CD4-positive, alpha-beta T cell (primary cell): ENCODE measurements at regions not wholly inside any gene's neighbourhood (a gene's known extent, or its start where the extent isn't known, plus 50 kb on each side); places are given as distances from the start of the nearest gene placed in this dataset.
"Not testable (repeated sequence)": the region's sequence is repeated elsewhere in the genome, so short reads cannot be mapped to it uniquely, and the experiment has no call there.

Experiments used
- ATAC-seq: fragments of 200-7000 bp; cut with Tn5 transposase; one replicate; pipeline ENCODE4 v1.10.0; 2022; ENCODE audit warnings: mild to moderate bottlenecking; ENCODE audit not compliant: poor library complexity
- CTCF ChIA-PET: fragments of 350-600 bp; sonication (Branson Sonifier 250); formaldehyde crosslinking; loops from one replicate; lab custom pipeline; 2021; ENCODE audit warnings: antibody characterized with exemption, inconsistent platforms; lab: Charles Lee
- POLR2A ChIA-PET: fragments of 350-600 bp; sonication (Branson Sonifier 250); formaldehyde crosslinking; loops from one replicate; lab custom pipeline; 2021; ENCODE audit warnings: antibody characterized with exemption, inconsistent platforms; lab: Charles Lee
- DNase-seq, 14 experiments: peaks; one replicate each; pipeline ENCODE4 v3.0.0-alpha.2; 2013 to 2020; ENCODE audit warnings: mixed read lengths in 2 of 14
- H3K27ac ChIP-seq, 2 donors: one replicate each; pipeline versions ENCODE4 v1.5.1 to v1.7.0; 2013; ENCODE audit warnings: low read length in 2 of 2, low read depth in 1 of 2, mild to moderate bottlenecking in 1 of 2
- H3K27me3 ChIP-seq, 2 experiments: 1 replicate in 1 of 2; 2 replicates in 1 of 2; pipeline versions ENCODE4 v1.6.1 to v1.7.0; 2013; ENCODE audit warnings: low read length in 2 of 2, control low read depth in 1 of 2, mild to moderate bottlenecking in 1 of 2, moderate library complexity in 1 of 2; ENCODE audit not compliant: insufficient read depth in 2 of 2, control insufficient read depth in 1 of 2
- H3K36me3 ChIP-seq: one replicate; pipeline ENCODE4 v1.6.1; 2013; ENCODE audit warnings: low read length, control low read depth; ENCODE audit not compliant: insufficient read depth
- H3K4me1 ChIP-seq: one replicate; pipeline ENCODE4 v1.6.1; 2013; ENCODE audit warnings: low read length, control low read depth; ENCODE audit not compliant: insufficient read depth
- H3K4me3 ChIP-seq: one replicate; pipeline ENCODE4 v1.5.1; 2013; ENCODE audit warnings: mild to moderate bottlenecking, low read length, moderate library complexity
- H3K9me3 ChIP-seq, 2 experiments: 1 replicate in 1 of 2; 2 replicates in 1 of 2; pipeline versions ENCODE4 v1.6.1 to v1.7.0; 2013; ENCODE audit warnings: low read length in 2 of 2, mild to moderate bottlenecking in 2 of 2, control low read depth in 1 of 2, moderate library complexity in 1 of 2; ENCODE audit not compliant: control insufficient read depth in 1 of 2, insufficient read depth in 1 of 2
- H3K27ac Mint-ChIP-seq: one replicate; pipeline ENCODE4 v1.8.0; 2020; ENCODE audit warnings: mixed read lengths
- H3K27me3 Mint-ChIP-seq: one replicate; pipeline ENCODE4 v1.8.0; 2021; ENCODE audit warnings: mixed read lengths
- H3K36me3 Mint-ChIP-seq: one replicate; pipeline ENCODE4 v1.8.0; 2021; ENCODE audit warnings: low read depth, mixed read lengths
- H3K4me1 Mint-ChIP-seq: one replicate; pipeline ENCODE4 v1.8.0; 2021; ENCODE audit warnings: low read depth, mixed read lengths
- H3K4me3 Mint-ChIP-seq: one replicate; pipeline ENCODE4 v1.8.0; 2020; ENCODE audit warnings: mild to moderate bottlenecking, mixed read lengths
- H3K9me3 Mint-ChIP-seq: one replicate; pipeline ENCODE4 v1.8.0; 2020; ENCODE audit warnings: mixed read lengths
- intact Hi-C, 2 experiments: fragments of 100-400 bp; cut with DNase I in 1 of 2; cut with micrococcal nuclease in 1 of 2; formaldehyde crosslinking; loops; one replicate each; pipeline versions ENCODE4 v1.15.1 to v1.9.0; 2023 to 2025; cut with DNase I, micrococcal nuclease
- TF ChIP-seq, protein P1 (sequence below): fragments of 200-600 bp; IDR thresholded peaks from one replicate; pipeline ENCODE4 v1.8.0; 2022; ENCODE audit warnings: antibody characterized with exemption, mild to moderate bottlenecking

DNA sequence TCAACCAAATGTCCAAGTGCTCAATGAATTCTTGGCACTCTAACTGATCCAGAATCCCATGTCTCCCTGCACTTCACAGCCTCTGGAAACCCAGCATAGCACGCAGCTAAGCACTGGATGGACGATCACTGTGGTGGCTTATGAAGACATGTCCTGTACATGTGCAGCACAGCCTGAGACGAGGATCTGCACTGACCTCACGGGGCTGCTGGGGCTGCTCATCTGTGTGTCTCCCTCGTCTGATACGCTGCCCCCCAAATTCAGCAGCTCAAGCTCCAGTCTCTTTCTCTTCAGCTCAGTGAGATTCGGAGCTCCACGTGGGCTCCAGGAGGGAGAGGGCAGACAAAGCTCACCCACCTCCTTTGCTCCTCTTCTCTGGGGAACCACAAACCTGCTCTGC lies 126.9 kb downstream of the CPZ start:
- no peak overlapping the region for H3K27ac ChIP-seq
- no peaks in the 10 kb centered on the region for H3K4me1 ChIP-seq
- Mint-ChIP-seq H3K9me3 (peaks cover 13% of the 10 kb centered on the region), H3K4me1 (no peaks in the 10 kb centered on the region), H3K4me3 (no peak overlapping the region), H3K27ac (no peak overlapping the region), H3K27me3 (no peaks in the 10 kb centered on the region), H3K36me3 (no peaks in the 10 kb centered on the region)
- intact Hi-C loops = no loop called here
- no peak for DNase-seq
- CTCF ChIA-PET = no interaction called here
- no peaks in the 10 kb centered on the region for H3K27me3 ChIP-seq
- POLR2A ChIA-PET = no interaction called here
- H3K4me3 ChIP-seq = no peak overlapping the region
- TF ChIP-seq, protein P1, sequence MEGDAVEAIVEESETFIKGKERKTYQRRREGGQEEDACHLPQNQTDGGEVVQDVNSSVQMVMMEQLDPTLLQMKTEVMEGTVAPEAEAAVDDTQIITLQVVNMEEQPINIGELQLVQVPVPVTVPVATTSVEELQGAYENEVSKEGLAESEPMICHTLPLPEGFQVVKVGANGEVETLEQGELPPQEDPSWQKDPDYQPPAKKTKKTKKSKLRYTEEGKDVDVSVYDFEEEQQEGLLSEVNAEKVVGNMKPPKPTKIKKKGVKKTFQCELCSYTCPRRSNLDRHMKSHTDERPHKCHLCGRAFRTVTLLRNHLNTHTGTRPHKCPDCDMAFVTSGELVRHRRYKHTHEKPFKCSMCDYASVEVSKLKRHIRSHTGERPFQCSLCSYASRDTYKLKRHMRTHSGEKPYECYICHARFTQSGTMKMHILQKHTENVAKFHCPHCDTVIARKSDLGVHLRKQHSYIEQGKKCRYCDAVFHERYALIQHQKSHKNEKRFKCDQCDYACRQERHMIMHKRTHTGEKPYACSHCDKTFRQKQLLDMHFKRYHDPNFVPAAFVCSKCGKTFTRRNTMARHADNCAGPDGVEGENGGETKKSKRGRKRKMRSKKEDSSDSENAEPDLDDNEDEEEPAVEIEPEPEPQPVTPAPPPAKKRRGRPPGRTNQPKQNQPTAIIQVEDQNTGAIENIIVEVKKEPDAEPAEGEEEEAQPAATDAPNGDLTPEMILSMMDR = no peak
- no peaks in the 10 kb centered on the region for H3K36me3 ChIP-seq
- H3K9me3 ChIP-seq = peaks cover 10 to 12% of the 10 kb centered on the region in 2 experiments
- no peak for ATAC-seq

DNA sequence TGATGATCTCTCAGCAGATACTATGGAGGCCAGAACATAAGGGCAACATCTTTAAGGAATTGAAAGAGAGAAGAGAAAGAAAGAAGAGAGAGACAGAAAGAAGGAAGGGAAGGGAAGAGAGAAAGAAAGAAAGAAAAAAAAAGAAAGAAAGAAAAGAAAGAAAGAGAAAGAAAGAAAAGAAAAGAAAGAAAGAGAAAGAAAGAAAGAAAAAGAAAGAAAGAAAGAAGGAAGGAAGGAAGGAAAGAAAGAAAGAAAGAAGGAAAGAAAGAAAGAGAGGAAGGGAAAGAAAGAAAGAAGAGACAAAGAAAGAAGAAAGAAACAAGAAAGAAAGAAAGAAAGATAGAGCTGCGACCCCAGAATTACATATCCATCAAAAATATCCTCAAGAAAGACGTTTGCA lies 124.9 kb downstream of the CPZ start:
- POLR2A ChIA-PET, H3K27me3 ChIP-seq, H3K27ac ChIP-seq, ATAC-seq, H3K4me1 Mint-ChIP-seq, CTCF ChIA-PET, H3K27me3 Mint-ChIP-seq, H3K36me3 Mint-ChIP-seq, H3K36me3 ChIP-seq, DNase-seq, intact Hi-C loops, H3K27ac Mint-ChIP-seq, H3K4me1 ChIP-seq, H3K4me3 Mint-ChIP-seq, H3K4me3 ChIP-seq: not testable (repeated sequence)
- peaks cover 16% of the 10 kb centered on the region for H3K9me3 Mint-ChIP-seq
- peaks cover 12 to 22% of the 10 kb centered on the region in 2 experiments for H3K9me3 ChIP-seq

DNA sequence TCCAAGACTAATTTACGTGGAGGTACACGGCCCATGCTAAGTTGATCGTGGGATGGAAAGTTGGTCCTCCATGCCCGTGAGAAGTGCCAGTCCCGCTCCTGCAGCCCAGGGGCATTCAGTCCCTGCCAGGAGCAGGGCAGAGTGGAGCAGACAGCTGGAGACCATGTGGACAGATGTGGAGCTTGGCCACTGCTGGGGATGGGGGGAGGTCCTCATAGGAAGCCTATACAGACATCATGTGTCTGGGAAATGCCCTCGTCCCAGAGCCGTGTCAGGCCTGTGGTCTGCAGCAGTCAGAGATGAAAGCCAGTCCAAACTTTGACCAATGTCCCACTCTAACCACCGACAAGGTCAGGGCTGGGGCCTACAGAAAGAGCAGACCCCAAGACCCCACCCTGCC lies 118.4 kb downstream of the CPZ start:
- DNase-seq (peak in 1 of 14 experiments; percentile 20), ATAC-seq (no peak)
- CTCF ChIA-PET = no interaction called here
- POLR2A ChIA-PET = no interaction called here
- TF ChIP-seq, protein P1 = no peak
- Mint-ChIP-seq H3K27me3 (no peaks in the 10 kb centered on the region), H3K4me3 (no peak overlapping the region), H3K27ac (no peak overlapping the region), H3K36me3 (no peaks in the 10 kb centered on the region), H3K4me1 (no peaks in the 10 kb centered on the region), H3K9me3 (peaks cover 9% of the 10 kb centered on the region)
- no peaks in the 10 kb centered on the region for H3K4me1 ChIP-seq
- no peaks in the 10 kb centered on the region for H3K27me3 ChIP-seq
- H3K9me3 ChIP-seq = peaks cover 21 to 44% of the 10 kb centered on the region in 2 experiments
- no peak overlapping the region for H3K4me3 ChIP-seq
- H3K27ac ChIP-seq = no peak overlapping the region
- no peaks in the 10 kb centered on the region for H3K36me3 ChIP-seq
- intact Hi-C loops = no loop called here

DNA sequence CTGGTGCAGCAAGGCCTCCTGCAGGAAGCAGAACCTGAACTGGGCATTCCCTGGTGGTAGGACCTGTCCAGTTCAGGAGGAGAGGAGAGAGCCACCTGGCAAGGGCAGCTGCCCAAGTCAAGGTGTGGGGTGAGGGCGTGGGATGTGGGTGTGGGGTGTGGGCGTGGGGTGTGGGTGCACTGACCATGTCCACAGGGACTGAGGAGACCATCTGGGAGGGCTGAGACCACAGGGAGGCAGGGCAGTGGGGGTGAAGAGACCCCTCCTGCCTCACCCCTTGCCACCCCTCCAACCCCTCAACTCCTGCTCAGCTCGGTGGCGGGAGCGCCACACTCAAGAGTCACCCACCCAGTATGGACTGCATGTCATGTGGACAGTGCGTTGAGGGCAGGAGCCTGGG lies 117.9 kb downstream of the CPZ start:
- peak in 1 of 14 experiments; percentile 27 for DNase-seq
- TF ChIP-seq, protein P1 = no peak
- H3K27ac Mint-ChIP-seq = no peak overlapping the region
- H3K4me3 ChIP-seq = no peak overlapping the region
- peaks cover 9% of the 10 kb centered on the region for H3K9me3 Mint-ChIP-seq
- no peaks in the 10 kb centered on the region for H3K4me1 ChIP-seq
- H3K27ac ChIP-seq = no peak overlapping the region
- H3K27me3 ChIP-seq = no peaks in the 10 kb centered on the region
- no peaks in the 10 kb centered on the region for H3K27me3 Mint-ChIP-seq
- peaks cover 21 to 49% of the 10 kb centered on the region in 2 experiments for H3K9me3 ChIP-seq
- no peak for ATAC-seq
- CTCF ChIA-PET = no interaction called here
- H3K4me1 Mint-ChIP-seq = no peaks in the 10 kb centered on the region
- no peaks in the 10 kb centered on the region for H3K36me3 Mint-ChIP-seq
- POLR2A ChIA-PET = no interaction called here
- intact Hi-C loops = no loop called here
- no peaks in the 10 kb centered on the region for H3K36me3 ChIP-seq
- H3K4me3 Mint-ChIP-seq = no peak overlapping the region
